ENCODE measurements at regions not wholly inside any gene's neighbourhood (a gene's known extent, or its start where the extent isn't known, plus 50 kb on each side); places are given as distances from the start of the nearest gene placed in this dataset.
A peak's percentile ranks its signal among the peaks of the same experiment; 100 is the strongest.

GRCh38 chr6:168949981-168950857 lies 303.4 kb downstream of the THBS2 start:
- peak; percentile 50 for ATAC-seq
- no peaks in the 10 kb centered on the region for H3K9me3 ChIP-seq
- no peaks in the 10 kb centered on the region for H3K36me3 ChIP-seq
- no peak overlapping the region for H3K4me3 ChIP-seq
- peak overlapping the region; percentile 46 to 61 (median 54) for H3K27ac ChIP-seq
- H3K27me3 ChIP-seq: no peaks in the 10 kb centered on the region
- no peak for TF ChIP-seq POLR2A (IDR thresholded peaks at IDR 0.05)
- TF ChIP-seq CTCF (IDR thresholded peaks at IDR 0.05): no peak
- no peak for TF ChIP-seq POLR2AphosphoS5 (IDR thresholded peaks at IDR 0.05)
- TF ChIP-seq EP300 (IDR thresholded peaks at IDR 0.05): no peak
- peaks cover 5 to 44% (median 7%) of the 10 kb centered on the region in 3 donors for H3K4me1 ChIP-seq
- 25 to 33% methylated on average over 5 to 6 of the region's 10 CpGs for WGBS, 2 donors (ENCODE audit: low coverage in 1 of 2)

GRCh38 chr6:168948990-168949531 lies 304.6 kb downstream of the THBS2 start:
- Histone ChIP-seq H3K4me3 (no peak overlapping the region), H3K4me1 (peaks cover 5 to 44% (median 7%) of the 10 kb centered on the region in 3 donors), H3K27me3 (no peaks in the 10 kb centered on the region), H3K36me3 (no peaks in the 10 kb centered on the region), H3K27ac (peak overlapping the region in 2 of 4 donors; percentile 46 to 56), H3K9me3 (no peaks in the 10 kb centered on the region)
- 77 to 87% methylated on average over 3 to 4 of the region's 4 CpGs for WGBS, 2 donors (ENCODE audit: low coverage in 1 of 2)
- no peak for ATAC-seq
- TF ChIP-seq POLR2AphosphoS5 (IDR thresholded peaks at IDR 0.05): no peak
- TF ChIP-seq POLR2A (IDR thresholded peaks at IDR 0.05): no peak
- no peak for TF ChIP-seq EP300 (IDR thresholded peaks at IDR 0.05)

GRCh38 chr6:168948002-168948401 lies 305.6 kb downstream of the THBS2 start:
- Histone ChIP-seq H3K27me3 (no peaks in the 10 kb centered on the region), H3K4me3 (no peak overlapping the region), H3K36me3 (no peaks in the 10 kb centered on the region), H3K9me3 (no peaks in the 10 kb centered on the region), H3K27ac (no peak overlapping the region), H3K4me1 (peaks cover 5 to 44% (median 7%) of the 10 kb centered on the region in 3 donors)
- no peak for ATAC-seq
- no peak for TF ChIP-seq CTCF (IDR thresholded peaks at IDR 0.05)
- no peak for TF ChIP-seq POLR2AphosphoS5 (IDR thresholded peaks at IDR 0.05)
- TF ChIP-seq POLR2A (IDR thresholded peaks at IDR 0.05): no peak
- TF ChIP-seq EP300 (IDR thresholded peaks at IDR 0.05): no peak
- WGBS, 2 donors (ENCODE audit: low coverage in 1 of 2): 80 to 89% methylated on average over 6 of the region's 6 CpGs

- TF ChIP-seq POLR2A (IDR thresholded peaks at IDR 0.05) (no peak), EP300 (IDR thresholded peaks at IDR 0.05) (no peak), CTCF (IDR thresholded peaks at IDR 0.05) (no peak), POLR2AphosphoS5 (IDR thresholded peaks at IDR 0.05) (no peak)
- Histone ChIP-seq H3K9me3 (no peaks in the 10 kb centered on the region), H3K4me1 (peaks cover 0 to 15% (median 0%) of the 10 kb centered on the region in 3 donors), H3K36me3 (no peaks in the 10 kb centered on the region), H3K4me3 (no peak overlapping the region), H3K27me3 (no peaks in the 10 kb centered on the region), H3K27ac (no peak overlapping the region)
- 91 to 95% methylated on average over 3 to 5 of the region's 13 CpGs for WGBS, 2 donors (ENCODE audit: low coverage in 1 of 2)
- no peak for ATAC-seq
Observed at GRCh38 chr6:168943231-168943905, 310.3 kb downstream of the THBS2 start.

DNA sequence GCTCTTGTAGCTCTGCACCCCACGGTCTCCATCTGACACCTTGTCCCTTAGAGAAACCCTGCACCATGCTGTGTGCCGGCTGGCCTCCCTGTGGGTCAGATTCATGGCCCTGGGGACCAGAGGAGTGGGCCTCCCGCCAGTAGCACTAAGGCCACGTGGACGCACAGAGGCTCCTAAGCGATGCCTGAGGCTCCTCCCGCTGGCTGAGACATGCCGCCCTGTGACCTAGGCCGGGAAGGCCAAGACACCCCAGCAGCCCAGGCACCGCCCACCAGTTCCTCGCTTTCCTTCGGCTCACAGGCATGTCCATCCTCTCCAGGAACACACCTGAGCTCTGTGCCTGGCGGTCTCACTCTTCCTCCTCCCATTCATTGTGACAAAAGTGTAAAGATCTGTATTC lies 311.0 kb downstream of the THBS2 start:
- H3K36me3 ChIP-seq: no peaks in the 10 kb centered on the region
- no peak for TF ChIP-seq EP300 (IDR thresholded peaks at IDR 0.05)
- no peak for TF ChIP-seq CTCF (IDR thresholded peaks at IDR 0.05)
- TF ChIP-seq POLR2A (IDR thresholded peaks at IDR 0.05): no peak
- no peak for TF ChIP-seq POLR2AphosphoS5 (IDR thresholded peaks at IDR 0.05)
- H3K9me3 ChIP-seq: no peaks in the 10 kb centered on the region
- no peak overlapping the region for H3K27ac ChIP-seq
- ATAC-seq: no peak
- WGBS, 2 donors (ENCODE audit: low coverage in 1 of 2): 90 to 100% methylated on average over 2 of the region's 13 CpGs
- no peak overlapping the region for H3K4me3 ChIP-seq
- H3K4me1 ChIP-seq: peaks cover 0 to 13% (median 0%) of the 10 kb centered on the region in 3 donors
- H3K27me3 ChIP-seq: no peaks in the 10 kb centered on the region

Data from gastroesophageal sphincter (tissue), 4 donors.